GM18907 (cell line): ENCODE measurements at regions not wholly inside any gene's neighbourhood (a gene's known extent, or its start where the extent isn't known, plus 50 kb on each side); places are given as distances from the start of the nearest gene placed in this dataset.
"Not testable (repeated sequence)": the region's sequence is repeated elsewhere in the genome, so short reads cannot be mapped to it uniquely, and the experiment has no call there.

ENCODE experiments used
- ATAC-seq: cut with Tn5 transposase; IDR thresholded peaks from one replicate; pipeline ENCODE4 v1.9.1; 2021; ENCODE audit warnings: mild to moderate bottlenecking, moderate library complexity; ENCODE audit not compliant: unreplicated experiment

DNA sequence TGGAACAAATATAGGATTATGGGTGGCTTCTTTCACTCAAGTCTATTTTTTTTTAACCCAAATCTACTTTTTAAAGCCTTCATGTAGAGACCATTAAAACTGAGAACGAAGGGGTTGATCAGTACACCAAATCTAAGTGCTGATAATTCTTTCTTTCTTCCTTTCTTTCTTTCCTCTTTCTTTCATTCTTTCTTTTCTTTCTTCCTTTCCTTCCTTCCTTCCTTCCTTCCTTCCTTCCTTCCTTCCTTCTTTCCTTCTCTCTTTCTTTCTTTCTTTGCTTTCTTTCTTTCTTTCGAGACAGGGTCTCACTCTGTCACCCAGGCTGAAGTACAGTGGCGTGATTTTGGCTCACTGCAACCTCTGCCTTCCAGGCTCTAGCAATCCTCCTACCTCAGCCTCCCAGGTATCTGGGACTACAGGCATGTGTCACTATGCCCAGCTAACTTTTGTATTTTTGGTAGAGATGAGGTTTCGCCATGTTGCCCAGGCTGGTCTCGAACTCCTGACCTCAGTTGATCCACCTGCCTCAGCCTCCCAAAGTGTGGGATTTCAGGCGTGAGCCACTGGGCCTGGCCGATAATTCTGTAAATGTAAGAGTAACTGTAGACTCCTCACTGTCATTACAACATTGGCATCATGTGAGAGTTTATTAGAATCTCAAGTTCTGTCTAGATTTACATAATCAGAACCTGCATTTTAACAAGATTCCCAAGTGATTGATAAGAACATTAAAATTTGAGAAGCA, 236.4 kb downstream of the TFEC start:
- no peak for ATAC-seq

DNA sequence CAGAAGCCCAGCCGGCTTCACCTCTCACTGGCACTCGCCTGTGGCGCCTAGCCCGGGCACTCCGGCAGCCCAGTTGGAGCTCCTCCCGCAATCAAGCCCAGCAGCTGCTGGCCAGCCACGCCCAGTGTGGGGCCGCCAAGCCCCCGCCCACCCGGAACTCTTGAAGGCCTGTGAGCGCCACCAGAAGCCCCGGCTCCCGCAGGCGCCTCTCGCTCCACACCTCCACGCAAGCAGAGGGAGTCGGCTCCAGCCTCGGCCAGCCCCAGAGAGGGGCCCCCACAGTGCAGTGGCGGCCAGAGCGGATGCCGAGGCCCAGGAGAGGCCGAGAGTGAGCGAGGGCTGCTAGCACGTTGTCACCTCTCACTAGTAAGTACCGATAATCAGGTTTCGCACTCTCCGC, 240.7 kb downstream of the TFEC start:
- no peak for ATAC-seq

DNA sequence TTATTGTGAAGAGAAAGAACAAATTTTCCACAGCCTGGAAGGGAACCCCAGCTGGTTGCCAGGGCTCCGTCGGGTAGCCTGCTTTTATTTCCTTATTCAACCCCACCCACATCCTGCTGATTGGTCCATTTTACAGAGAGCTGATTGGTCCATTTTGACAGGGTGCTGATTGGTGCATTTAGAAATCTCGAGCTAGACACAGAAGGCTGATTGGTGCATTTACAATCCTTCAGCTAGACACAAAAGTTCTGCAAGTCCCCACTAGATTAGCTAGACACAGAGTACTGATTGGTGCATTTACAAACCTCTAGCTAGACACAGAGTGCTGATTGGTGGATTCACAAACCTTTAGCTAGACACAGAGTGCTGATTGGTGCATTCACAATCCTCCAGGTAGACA, 241.1 kb downstream of the TFEC start:
- not testable (repeated sequence) for ATAC-seq

DNA sequence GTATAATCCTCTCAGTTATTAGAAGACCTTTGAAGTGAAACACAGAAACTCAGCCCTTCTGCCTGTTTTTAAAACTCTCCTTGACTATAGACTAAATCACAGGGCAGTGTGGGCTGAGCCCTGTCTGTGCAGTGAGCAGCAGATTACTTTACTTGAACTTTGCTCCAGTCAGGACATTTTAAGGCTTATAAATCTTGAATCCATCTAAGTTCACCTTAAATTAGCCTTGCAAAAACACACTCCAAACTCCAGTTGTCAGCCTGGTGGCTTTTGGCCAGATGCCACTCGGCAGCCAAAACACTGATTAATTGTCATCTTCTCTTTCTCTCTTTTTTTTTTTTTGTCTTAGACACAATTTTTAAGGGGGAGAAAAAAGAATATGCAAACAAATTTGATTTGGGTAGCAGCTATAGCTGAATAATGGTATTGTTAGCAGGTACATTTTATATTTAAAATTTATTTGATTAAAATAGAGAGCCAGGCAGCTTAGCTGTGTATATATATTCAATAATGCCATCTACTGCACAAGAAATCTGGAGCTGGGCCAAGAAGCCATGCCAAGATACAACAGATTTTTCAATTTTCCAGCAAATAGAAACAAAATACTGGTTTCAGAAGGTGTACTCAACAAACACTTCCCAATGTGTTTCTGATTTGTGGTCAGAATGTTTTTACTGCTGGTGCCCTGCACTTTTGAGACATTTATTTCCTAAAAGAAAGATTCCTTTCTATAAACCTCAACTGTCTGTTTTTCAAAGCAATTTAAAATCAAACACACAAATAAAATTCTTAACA, 247.7 kb downstream of the TFEC start:
- ATAC-seq: no peak

DNA sequence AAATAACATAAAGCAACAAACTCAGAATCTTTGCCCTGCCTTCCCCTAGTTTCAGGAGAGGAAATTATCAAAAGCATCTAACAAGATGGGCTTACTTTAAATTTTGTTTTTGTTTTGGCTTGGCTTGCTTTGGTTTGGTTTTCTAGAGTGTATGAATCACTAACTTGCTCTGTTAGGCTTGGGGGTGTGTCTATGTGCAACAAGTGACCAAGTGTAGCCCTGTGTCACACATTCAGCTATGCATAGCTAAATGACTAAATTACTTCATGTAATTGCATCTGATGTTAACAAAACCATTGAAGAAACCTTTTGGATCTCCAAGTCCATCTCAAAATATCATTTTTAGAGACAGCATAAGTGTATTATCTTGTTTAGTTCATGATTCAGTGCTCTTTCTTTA, 251.0 kb downstream of the TFEC start:
- no peak for ATAC-seq

DNA sequence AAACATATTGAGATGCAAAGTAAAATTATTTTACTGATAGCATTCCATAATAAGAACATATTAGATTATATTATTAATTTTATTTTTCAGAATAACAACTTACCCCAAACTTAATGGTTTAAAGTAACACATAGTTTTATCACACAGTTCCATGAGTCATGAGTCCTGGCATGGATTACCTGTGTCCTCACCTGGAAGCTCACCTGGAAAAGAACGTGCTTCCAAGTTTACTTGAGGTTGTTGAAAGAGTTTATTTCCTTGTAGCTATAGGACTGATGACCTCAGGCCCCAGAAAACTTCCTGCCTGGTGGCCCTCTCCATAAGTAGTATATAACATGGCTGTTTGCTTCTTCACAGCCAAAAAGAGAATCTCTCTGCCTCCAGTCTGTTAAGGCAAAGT, 254.6 kb downstream of the TFEC start:
- ATAC-seq: no peak

DNA sequence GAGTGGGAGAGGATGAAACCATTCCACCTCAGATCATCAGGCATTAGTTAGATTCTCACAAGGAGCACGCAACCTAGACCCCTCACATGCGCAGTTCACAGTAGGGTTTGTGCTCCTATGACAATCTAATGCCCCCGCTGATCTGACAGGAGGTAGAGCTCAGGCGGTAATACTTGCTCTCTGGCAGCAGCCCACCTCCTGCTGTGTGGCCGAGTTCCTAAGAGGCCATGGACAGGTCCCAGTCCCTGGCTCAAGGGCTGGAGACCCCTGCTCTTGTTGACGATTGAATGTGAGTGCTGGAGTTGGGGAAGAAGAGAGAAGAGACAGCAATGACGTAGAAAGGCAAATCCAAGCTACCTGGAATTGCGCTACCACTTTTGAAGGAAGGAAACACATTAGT, 267.2 kb downstream of the TFEC start:
- no peak for ATAC-seq

DNA sequence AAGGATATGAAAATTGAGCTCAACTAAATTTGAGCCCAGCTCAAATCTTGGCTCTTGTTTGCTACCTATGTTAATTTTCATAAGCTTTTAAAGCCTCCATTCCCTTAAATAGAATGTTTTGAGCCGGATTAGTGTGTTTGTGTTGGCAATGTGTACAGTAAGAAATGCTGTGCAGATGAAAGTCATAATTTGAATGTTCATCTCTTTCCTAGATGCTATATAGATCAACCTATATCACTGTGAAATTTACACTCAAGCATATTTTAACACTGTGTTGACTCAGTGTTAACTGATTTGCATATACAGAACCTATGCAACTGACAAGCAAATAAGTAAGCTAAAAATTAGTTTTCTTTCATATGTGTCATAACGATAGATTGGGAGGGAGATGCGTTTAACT, 272.5 kb downstream of the TFEC start:
- no peak for ATAC-seq

DNA sequence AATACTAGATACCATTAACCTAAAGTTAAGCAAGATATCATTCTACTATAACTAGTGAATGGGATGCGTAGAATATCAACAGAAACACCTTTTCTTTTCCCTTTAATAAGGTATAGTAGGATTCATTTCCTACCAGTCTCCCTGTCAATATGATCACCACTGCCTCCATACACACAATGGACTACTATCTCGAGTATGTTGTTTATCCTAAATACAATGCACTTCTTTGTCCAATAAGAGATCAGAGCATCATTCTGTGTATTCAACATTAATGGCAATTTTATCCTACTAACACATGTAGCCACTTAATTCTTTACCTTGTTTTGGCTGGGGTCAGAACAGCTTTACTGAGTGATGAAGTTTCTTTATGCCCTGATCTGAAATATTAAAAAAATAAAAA, 276.3 kb downstream of the TFEC start:
- no peak for ATAC-seq

DNA sequence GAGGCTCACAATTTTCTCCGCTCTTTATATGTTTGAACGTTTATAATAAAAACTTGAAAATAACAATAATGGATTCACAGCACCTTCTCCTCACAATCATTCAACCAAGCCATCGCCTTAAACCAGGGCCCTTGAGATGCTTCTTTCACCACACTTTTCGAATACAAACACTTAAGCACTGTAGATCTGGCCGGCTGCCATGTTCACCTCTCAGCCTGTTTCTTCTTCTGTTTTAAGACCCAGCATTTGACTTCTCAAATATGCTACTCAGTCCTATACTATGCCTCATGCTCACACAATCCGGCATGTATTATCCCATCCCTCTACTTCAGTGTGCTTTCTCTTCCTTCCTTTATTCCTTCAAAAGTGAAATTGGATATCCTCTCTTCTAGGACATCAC, 280.6 kb downstream of the TFEC start:
- ATAC-seq: no peak

DNA sequence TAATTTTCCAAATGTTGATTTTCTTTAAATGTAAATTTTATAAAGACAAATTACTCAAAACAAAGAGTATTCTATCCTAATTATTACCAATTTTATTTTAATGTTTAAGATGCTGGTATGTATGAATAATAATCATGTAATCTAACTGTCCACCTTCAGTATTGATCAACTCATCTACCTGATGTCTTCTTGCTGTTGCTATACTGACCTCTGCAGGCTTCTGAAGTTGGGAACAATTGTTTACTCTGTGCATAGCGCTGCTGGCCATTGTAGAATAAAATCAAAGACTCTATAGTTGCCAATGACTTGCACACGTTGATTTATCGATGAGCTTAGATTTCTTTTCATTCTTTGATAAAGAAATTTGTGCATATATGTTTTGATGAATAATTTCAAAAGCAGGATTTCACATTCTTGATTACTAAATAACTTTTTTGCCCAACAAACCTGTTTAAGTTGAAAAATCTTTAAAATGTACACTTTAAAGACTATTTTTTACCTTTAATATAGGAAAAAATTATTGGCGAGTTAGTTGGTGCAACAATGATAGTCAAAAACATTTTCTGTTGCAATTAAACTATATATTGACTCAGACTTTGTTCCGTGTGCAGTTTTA, 282.3 kb downstream of the TFEC start:
- ATAC-seq: no peak

DNA sequence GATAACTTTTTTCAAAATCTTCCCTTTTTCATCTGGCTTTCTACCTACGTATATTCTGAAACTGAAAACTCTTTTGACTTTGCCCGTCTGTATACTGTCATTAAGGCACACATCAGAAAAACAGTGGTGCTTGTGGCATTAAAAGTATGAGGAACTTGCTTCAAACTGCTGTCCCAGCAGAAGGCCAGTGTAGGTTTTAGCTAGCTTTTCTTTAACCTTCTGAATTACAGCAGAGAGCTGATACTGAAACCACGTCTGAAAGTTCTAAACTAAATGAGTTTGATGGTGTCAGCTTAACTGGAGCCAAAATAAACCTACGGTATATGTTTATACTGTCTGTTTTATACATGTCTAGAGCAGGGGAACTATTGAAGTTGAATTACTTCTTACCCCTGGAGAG, 283.4 kb downstream of the TFEC start:
- no peak for ATAC-seq

DNA sequence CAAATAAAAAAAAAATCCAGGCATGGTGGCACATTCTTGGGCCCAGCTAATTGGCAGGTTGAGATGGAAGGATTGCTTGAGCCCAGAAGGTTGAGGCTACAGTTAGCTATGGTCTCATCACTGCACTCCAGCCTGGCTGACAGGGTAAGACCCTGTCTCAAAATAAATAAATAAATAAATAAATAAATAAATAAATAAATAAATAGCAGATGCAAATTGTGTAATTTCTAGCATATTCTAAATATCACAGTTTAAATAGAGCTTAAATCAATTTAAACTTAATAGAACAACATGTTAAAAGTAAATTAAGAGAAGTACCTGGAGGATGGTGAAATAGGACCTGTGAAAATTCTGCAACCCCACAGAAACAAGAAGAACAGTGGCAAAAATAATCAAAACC, 290.5 kb downstream of the TFEC start:
- no peak for ATAC-seq

DNA sequence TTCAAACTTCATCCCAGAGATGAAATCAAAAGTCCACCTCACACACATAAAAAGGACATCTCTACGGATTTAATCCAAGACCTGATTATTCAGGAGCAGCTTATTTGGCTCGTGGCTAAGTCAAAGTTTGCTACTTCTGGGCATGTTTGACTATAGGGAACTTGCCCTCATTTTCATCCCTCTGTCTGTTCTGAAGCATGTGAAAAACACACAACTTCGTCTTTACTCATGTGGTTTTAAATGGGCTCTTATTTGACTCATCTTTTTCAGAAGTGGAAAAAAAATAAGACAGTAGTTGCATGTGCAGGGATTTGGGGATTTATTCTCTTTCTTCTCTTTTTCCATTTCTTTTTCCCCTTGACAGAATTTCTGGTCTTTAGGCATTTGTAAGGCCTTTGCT, 295.9 kb downstream of the TFEC start:
- ATAC-seq: no peak

DNA sequence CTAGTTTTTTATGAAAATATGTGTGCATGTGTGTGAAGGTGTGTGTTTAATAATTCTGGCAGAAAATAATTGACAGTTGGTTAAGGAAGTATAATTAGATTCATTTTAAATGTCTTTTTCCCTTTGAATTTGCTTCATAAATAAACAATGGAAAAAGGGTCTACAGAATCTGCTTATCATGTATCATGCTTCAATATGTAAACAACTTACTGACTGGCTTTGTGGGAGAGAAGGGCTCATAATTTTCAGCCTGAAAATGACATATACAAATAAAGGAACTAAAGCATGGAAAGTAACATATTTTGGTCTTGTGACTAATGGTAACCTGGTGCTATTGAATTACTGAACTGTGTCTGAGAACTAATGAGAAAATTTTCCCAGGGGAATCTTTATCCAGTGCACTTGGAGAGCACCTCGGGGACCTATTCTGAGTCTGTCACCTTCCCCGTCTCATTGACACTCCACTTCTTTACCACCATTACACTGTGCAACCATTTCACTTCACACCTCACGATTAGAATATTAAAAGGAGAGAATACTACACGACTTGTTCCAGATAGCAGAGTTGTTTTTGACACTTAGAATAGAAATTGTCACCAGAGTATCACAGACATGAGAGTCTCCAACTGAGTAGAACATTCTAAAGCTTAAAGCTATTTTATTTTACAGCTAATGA, 298.6 kb downstream of the TFEC start:
- no peak for ATAC-seq

DNA sequence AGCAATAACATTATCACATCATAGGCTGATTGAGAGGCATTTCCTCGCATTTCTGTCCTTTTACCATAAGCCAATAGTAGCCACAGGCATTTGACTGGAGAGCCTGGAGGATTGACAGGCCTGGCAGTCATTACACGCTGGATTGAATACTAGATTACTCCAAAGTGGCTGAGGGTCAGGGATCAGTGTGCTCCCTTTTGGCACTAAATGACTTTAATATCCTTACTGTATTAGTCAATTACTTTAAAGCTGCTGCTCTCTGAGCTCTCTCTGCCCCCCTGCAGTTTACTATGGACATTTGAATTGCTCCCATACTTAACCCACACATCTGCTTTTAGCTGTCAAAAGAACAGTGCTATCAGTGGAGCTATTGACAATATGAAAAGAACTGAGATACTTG, 302.0 kb downstream of the TFEC start:
- ATAC-seq: no peak

DNA sequence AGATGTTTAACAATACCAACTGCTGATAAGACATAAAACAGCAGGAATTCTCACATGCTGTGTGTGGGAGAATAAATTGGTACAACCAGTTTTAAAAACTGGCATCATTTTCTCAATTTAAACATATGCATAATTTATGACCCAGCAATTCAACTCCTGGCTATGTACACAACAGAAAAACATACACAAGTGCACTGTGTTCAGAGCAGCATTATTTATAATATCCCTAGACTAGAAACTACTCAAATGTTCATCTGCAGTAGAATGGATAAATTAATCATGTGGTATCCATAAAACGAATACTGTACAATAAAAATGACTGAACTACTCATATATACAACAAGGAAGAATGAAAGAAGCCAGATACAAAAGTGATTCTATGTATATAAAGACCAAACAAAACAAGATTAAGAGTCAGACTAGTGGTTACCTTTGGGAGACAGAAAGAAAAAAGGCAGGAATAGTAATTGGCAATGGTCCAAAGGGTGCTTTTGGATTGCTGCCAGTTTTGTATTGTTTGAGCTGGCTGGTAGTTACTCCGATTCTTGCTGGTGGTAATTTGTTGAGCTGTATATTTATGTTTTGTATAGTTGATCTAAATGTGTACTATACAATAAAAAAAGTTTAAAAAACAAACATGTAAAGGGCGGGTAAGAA, 306.0 kb downstream of the TFEC start:
- no peak for ATAC-seq

DNA sequence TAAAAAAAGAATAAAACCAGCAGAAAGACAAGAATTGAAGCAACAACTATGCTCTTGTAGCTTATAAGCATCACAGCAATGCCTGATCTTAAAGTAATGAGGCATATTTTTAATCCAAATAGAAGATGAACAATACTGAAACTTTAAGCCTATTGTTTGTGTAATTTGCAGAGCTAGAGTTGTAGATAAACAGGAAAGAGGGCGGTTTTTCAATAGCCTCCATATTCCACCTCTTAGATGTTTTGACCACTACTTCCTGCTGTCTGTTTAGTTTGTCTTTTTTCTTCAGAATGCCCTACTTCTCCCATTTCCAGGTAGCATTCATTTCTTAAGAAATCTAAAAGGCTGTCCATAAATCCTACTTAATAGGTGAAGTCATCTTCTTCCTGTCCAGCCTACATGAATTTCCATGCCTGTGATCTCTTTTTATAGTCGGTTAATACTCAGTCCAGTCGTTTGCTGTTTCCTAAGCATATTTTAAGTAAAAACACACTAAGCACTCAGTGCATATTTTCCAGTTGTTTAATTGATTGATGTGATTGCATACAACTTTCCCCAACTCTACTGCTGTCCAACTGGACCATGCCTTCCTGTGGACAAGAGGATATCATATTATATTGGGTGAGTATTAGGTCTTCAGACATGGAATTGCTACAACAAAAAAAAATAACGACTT, 308.1 kb downstream of the TFEC start:
- no peak for ATAC-seq

DNA sequence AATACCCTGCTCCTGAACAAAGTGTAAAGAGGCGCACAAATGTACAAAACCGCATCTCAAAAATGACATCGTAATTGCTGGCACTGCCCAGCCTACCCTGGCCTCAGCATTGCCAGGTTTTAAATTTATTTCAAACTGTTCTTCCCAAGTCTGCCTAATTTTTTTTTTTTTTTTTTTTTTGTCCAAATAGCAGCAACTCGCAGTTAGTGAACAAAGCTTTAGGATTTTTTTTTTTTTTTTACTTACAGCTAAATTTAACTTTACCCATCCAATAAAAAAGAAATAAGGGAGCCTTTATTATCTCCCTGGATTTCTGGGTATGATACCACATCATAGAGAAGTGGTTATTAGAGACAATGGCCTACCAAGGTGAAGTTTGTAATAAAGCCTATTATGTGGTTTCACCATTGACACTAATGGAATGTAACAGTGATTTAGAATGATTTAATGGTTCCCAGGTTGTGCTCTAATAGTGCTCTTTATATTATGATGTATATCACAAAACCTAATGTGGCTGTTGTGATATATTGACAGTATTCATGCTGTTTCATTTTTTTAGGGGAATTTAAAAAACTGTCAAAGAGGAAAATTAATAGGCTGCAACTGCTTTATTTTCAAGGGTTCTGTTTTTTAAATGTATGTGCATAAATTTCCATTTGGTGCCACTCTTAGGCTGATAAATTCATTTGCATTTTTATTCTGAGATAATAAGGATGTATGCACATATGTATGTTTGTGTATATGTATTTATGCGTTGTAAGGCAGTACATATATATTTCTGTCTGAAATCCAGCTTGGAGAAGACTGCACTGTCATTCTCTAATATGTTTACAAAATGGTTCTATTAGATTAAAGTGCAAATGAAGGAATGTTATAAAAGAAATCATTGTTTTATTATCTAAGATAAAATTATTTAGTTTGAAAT, 309.0 kb downstream of the TFEC start:
- ATAC-seq: no peak
